Neural progenitor cell (in vitro differentiated cells): ENCODE measurements at regions not wholly inside any gene's neighbourhood (a gene's known extent, or its start where the extent isn't known, plus 50 kb on each side); places are given as distances from the start of the nearest gene placed in this dataset.

Experiments used
- DNase-seq: peaks from one replicate; pipeline ENCODE4 v3.0.0-alpha.2; 2016; ENCODE audit warnings: low spot score
- H2AFZ ChIP-seq: fragments of 200-600 bp; sonication (generic); replicated peaks from 2 replicates; pipeline ENCODE4 v1.6.1; 2016; ENCODE audit warnings: antibody characterized with exemption
- H3F3A ChIP-seq: fragments of 200-600 bp; sonication (generic); 2 replicates; pipeline ENCODE4 v1.6.1; 2016; ENCODE audit warnings: antibody characterized with exemption, low read depth
- H3K27ac ChIP-seq: fragments of 200-600 bp; sonication (generic); 2 replicates; pipeline ENCODE4 v1.5.1; 2016; ENCODE audit warnings: mild to moderate bottlenecking
- H3K27me3 ChIP-seq: fragments of 200-600 bp; sonication (generic); 2 replicates; pipeline ENCODE4 v1.6.1; 2016; ENCODE audit warnings: mild to moderate bottlenecking, moderate library complexity
- H3K36me3 ChIP-seq: fragments of 200-600 bp; sonication (generic); 2 replicates; pipeline ENCODE4 v1.5.1; 2016
- H3K4me1 ChIP-seq: fragments of 200-600 bp; sonication (generic); 2 replicates; pipeline ENCODE4 v1.6.1; 2016; ENCODE audit warnings: mixed run types
- H3K4me2 ChIP-seq: fragments of 200-600 bp; sonication (generic); 2 replicates; pipeline ENCODE4 v1.6.1; 2016
- H3K4me3 ChIP-seq: fragments of 200-600 bp; sonication (generic); 2 replicates; pipeline ENCODE4 v1.5.1; 2016
- H3K79me2 ChIP-seq: fragments of 200-600 bp; sonication (generic); 2 replicates; pipeline ENCODE4 v1.6.1; 2016; ENCODE audit warnings: low read depth
- H3K9ac ChIP-seq: fragments of 200-600 bp; sonication (generic); 2 replicates; pipeline ENCODE4 v1.6.1; 2016
- H3K9me3 ChIP-seq: fragments of 200-600 bp; sonication (generic); 2 replicates; pipeline ENCODE4 v1.5.1; 2016; ENCODE audit warnings: low read depth
- H4K20me1 ChIP-seq: fragments of 200-600 bp; sonication (generic); 2 replicates; pipeline ENCODE4 v1.6.1; 2016; ENCODE audit warnings: low read depth
- H3K27ac Mint-ChIP-seq: 3 replicates; pipeline ENCODE4 v1.8.0; 2021; ENCODE audit warnings: mixed read lengths
- H3K27me3 Mint-ChIP-seq: 2 replicates; pipeline ENCODE4 v1.8.0; 2022; ENCODE audit warnings: low read depth, mild to moderate bottlenecking, inconsistent platforms, moderate library complexity, mixed read lengths; ENCODE audit not compliant: insufficient read depth
- H3K36me3 Mint-ChIP-seq: 3 replicates; pipeline ENCODE4 v1.8.0; 2021; ENCODE audit warnings: mixed read lengths
- H3K4me1 Mint-ChIP-seq: 3 replicates; pipeline ENCODE4 v1.8.0; 2021; ENCODE audit warnings: mixed read lengths
- H3K4me3 Mint-ChIP-seq: 3 replicates; pipeline ENCODE4 v1.8.0; 2021; ENCODE audit warnings: mild to moderate bottlenecking, moderate library complexity, mixed read lengths
- H3K9me3 Mint-ChIP-seq: 3 replicates; pipeline ENCODE4 v1.8.0; 2020; ENCODE audit warnings: mixed read lengths
- EZH2 ChIP-seq: fragments of 200-600 bp; sonication (generic); IDR thresholded peaks from 2 replicates; pipeline ENCODE4 v1.6.1; 2017; ENCODE audit warnings: antibody characterized with exemption, mild to moderate bottlenecking, moderate library complexity
- EZH2phosphoT487 ChIP-seq: fragments of 200-600 bp; sonication (generic); IDR thresholded peaks from 2 replicates; pipeline ENCODE4 v1.6.1; 2017; ENCODE audit warnings: antibody characterized with exemption
- TF ChIP-seq, protein P1 (sequence below): fragments of 200-600 bp; sonication (generic); IDR thresholded peaks from 2 replicates; pipeline ENCODE4 v1.5.1; 2017; ENCODE audit warnings: antibody characterized with exemption, mild to moderate bottlenecking

DNA sequence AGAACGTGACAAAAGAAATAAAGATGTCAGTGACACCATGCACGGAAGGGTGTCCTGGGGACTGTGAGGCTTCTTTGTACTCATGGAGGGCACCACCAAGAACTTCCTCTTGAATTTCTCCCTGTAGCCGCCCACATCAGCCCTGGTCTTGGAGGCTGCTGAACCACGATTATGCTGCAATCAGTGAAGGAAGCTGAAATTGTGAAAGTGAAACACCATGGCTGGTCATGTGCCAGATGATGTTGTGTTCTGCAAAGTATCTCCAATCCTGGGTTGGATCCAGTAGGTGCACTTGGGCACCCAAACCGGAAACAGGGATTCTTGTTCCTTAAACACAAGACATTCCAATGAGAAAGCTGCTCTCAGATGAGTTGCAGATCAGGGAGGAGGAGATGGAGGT lies 104.4 kb upstream of the GOLGA6L6 start:
- peaks cover 87% of the 10 kb centered on the region for H3K9me3 ChIP-seq
- H3K9ac ChIP-seq: no peak overlapping the region
- Mint-ChIP-seq H3K36me3 (no peaks in the 10 kb centered on the region), H3K27ac (no peak overlapping the region), H3K4me1 (no peaks in the 10 kb centered on the region), H3K9me3 (peaks cover 21% of the 10 kb centered on the region), H3K27me3 (peaks cover under 1% of the 10 kb centered on the region), H3K4me3 (no peak overlapping the region)
- H3K36me3 ChIP-seq: peaks cover 4% of the 10 kb centered on the region
- no peaks in the 10 kb centered on the region for H3K79me2 ChIP-seq
- no peak overlapping the region for H3K4me3 ChIP-seq
- H3K27me3 ChIP-seq: no peaks in the 10 kb centered on the region
- no peaks in the 10 kb centered on the region for H3F3A ChIP-seq
- TF ChIP-seq EZH2phosphoT487 (no peak), EZH2 (no peak)
- TF ChIP-seq, protein P1, sequence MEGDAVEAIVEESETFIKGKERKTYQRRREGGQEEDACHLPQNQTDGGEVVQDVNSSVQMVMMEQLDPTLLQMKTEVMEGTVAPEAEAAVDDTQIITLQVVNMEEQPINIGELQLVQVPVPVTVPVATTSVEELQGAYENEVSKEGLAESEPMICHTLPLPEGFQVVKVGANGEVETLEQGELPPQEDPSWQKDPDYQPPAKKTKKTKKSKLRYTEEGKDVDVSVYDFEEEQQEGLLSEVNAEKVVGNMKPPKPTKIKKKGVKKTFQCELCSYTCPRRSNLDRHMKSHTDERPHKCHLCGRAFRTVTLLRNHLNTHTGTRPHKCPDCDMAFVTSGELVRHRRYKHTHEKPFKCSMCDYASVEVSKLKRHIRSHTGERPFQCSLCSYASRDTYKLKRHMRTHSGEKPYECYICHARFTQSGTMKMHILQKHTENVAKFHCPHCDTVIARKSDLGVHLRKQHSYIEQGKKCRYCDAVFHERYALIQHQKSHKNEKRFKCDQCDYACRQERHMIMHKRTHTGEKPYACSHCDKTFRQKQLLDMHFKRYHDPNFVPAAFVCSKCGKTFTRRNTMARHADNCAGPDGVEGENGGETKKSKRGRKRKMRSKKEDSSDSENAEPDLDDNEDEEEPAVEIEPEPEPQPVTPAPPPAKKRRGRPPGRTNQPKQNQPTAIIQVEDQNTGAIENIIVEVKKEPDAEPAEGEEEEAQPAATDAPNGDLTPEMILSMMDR: no peak
- no peak overlapping the region for H3K27ac ChIP-seq
- no peak for DNase-seq
- H3K4me2 ChIP-seq: no peak overlapping the region
- H4K20me1 ChIP-seq: no peaks in the 10 kb centered on the region
- no peak overlapping the region for H2AFZ ChIP-seq
- H3K4me1 ChIP-seq: no peaks in the 10 kb centered on the region

DNA sequence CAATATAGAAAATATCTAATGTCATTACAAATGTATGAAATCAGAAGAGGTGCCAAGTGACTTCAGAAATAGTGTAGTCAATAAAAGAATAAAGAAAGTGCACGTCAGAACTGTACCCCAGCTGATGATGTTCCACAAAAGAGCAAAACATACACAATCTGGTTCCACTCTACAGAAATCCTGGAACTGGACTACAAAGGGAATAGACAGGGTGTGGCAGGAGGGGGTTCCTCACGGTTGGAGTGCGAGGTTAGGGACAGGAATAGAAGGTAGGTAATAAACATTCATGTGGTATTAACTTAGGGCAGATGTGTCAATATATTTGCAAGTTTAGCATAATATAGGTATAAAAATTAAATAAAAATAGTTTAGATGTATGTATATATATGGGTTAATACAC lies 103.3 kb upstream of the GOLGA6L6 start:
- Histone ChIP-seq H3K9me3 (peaks cover 76% of the 10 kb centered on the region), H4K20me1 (no peaks in the 10 kb centered on the region), H3K27me3 (no peaks in the 10 kb centered on the region), H3K4me3 (no peak overlapping the region), H3K9ac (no peak overlapping the region), H3K79me2 (no peaks in the 10 kb centered on the region), H3K36me3 (no peaks in the 10 kb centered on the region), H3K27ac (no peak overlapping the region), H2AFZ (no peak overlapping the region), H3K4me1 (no peaks in the 10 kb centered on the region), H3K4me2 (no peak overlapping the region), H3F3A (no peaks in the 10 kb centered on the region)
- Mint-ChIP-seq H3K4me3 (no peak overlapping the region), H3K9me3 (peaks cover 22% of the 10 kb centered on the region), H3K27ac (no peak overlapping the region), H3K36me3 (no peaks in the 10 kb centered on the region), H3K4me1 (no peaks in the 10 kb centered on the region), H3K27me3 (peaks cover 2% of the 10 kb centered on the region)
- DNase-seq: no peak
- TF ChIP-seq EZH2 (no peak), EZH2phosphoT487 (no peak)
- TF ChIP-seq, protein P1: no peak

DNA sequence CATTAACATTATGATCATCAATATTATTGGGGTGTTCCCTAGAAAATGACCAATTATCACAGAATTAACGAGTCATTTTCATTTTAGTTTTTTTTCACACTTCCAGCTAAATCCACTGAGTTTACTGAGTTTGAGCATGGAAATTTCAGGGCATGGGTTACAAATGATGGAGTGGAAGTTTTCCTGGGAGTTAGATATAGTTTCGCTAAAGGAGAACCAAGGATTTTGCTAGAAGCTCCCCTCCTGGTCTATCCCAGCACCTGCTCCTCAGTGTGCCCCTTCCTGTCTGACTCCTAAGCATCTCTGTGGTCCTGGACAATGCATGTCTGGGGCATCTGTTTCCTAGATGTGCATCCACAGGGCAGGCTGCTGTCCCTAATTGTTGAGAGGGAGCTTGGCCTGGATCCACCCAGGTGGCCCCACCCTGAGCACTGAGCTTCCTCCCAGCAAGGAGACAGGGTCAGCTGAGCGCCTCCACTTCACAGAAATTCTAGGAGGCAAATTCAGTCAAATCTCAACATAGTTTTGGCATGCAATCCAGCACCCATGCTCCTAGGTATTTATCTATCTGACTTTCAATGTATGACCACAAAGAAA lies 102.3 kb upstream of the GOLGA6L6 start:
- Histone ChIP-seq H3K4me1 (no peaks in the 10 kb centered on the region), H3K36me3 (no peaks in the 10 kb centered on the region), H3K27ac (no peak overlapping the region), H3K27me3 (no peaks in the 10 kb centered on the region), H3K9me3 (peaks cover 66% of the 10 kb centered on the region), H3K4me3 (no peak overlapping the region), H3K9ac (no peak overlapping the region), H2AFZ (no peak overlapping the region), H3K79me2 (no peaks in the 10 kb centered on the region), H4K20me1 (no peaks in the 10 kb centered on the region), H3F3A (no peaks in the 10 kb centered on the region), H3K4me2 (no peak overlapping the region)
- Mint-ChIP-seq H3K9me3 (peaks cover 21% of the 10 kb centered on the region), H3K36me3 (no peaks in the 10 kb centered on the region), H3K4me3 (no peak overlapping the region), H3K27ac (no peak overlapping the region), H3K4me1 (no peaks in the 10 kb centered on the region), H3K27me3 (peaks cover 2% of the 10 kb centered on the region)
- no peak for TF ChIP-seq EZH2
- TF ChIP-seq, protein P1: no peak
- TF ChIP-seq EZH2phosphoT487: no peak
- DNase-seq: no peak
